ENCODE measurements at regions not wholly inside any gene's neighbourhood (a gene's known extent, or its start where the extent isn't known, plus 50 kb on each side); places are given as distances from the start of the nearest gene placed in this dataset.

GRCh38 chr2:71778514-71778913, 325.2 kb downstream of the DYSF start:
- Histone ChIP-seq H3K9ac (replicated peaks in 1 of 4; ENCODE audit: extremely low read depth in 1 of 4, low read depth in 3 of 4, low read length in 3 of 4) (no peak overlapping the region), H4K8ac (ENCODE audit: extremely low read depth, insufficient read depth, low read length) (no peak overlapping the region), H3K18ac (ENCODE audit: extremely low read depth, low read length) (no peak overlapping the region), H3K9me3 (ENCODE audit: insufficient read depth in 2 of 2, low read depth in 1 of 2, low read length in 1 of 2) (no peaks in the 10 kb centered on the region), H2BK20ac (ENCODE audit: low read length) (no peak overlapping the region), H3K79me2 (ENCODE audit: control insufficient read depth in 1 of 2, insufficient read depth in 2 of 2, low read length in 2 of 2) (no peaks in the 10 kb centered on the region), H2BK5ac (ENCODE audit: low read depth, low read length) (no peak overlapping the region), H3K79me1 (ENCODE audit: low read depth, low read length) (no peaks in the 10 kb centered on the region), H3K23ac (ENCODE audit: insufficient read length) (no peak overlapping the region), H3K36me3 (ENCODE audit: control insufficient read depth in 2 of 4, insufficient read depth in 4 of 4, low read length in 3 of 4) (no peaks in the 10 kb centered on the region), H2AK5ac (ENCODE audit: low read depth, low read length) (no peak overlapping the region), H3K27ac (ENCODE audit: low read depth, low read length) (no peak overlapping the region), H3K4me2 (ENCODE audit: insufficient read depth in 1 of 2, low read depth in 2 of 2, low read length in 2 of 2) (no peak overlapping the region), H3K4ac (replicated peaks; ENCODE audit: insufficient read length, low read depth, low read length) (no peak overlapping the region), H3K27me3 (replicated peaks in 1 of 4; ENCODE audit: control insufficient read depth in 3 of 4, extremely low read depth in 1 of 4, insufficient read depth in 3 of 4, low read length in 3 of 4) (no peaks in the 10 kb centered on the region), H3K56ac (replicated peaks; ENCODE audit: insufficient read length, low read depth, low read length) (no peak overlapping the region), H3K4me3 (ENCODE audit: extremely low read depth in 1 of 4, insufficient read depth in 2 of 4, low read depth in 3 of 4, low read length in 4 of 4) (no peak overlapping the region), H2BK12ac (ENCODE audit: low read depth, low read length) (no peak overlapping the region), H4K5ac (ENCODE audit: insufficient read length, low read depth, low read length) (no peak overlapping the region), H3K23me2 (ENCODE audit: low read depth, low read length) (no peaks in the 10 kb centered on the region; the same call in 1 of the 2 replicates), H4K20me1 (replicated peaks in 1 of 2; ENCODE audit: control insufficient read depth in 1 of 2, insufficient read depth in 2 of 2, low read length in 2 of 2) (no peaks in the 10 kb centered on the region), H4K91ac (replicated peaks; ENCODE audit: insufficient read length, low read length) (no peak overlapping the region), H3K14ac (ENCODE audit: insufficient read length) (no peak overlapping the region), H2AFZ (ENCODE audit: low read length) (no peak overlapping the region), H2BK15ac (ENCODE audit: low read length) (no peak overlapping the region), H2BK120ac (replicated peaks; ENCODE audit: low read depth, low read length) (no peak overlapping the region), H3K4me1 (replicated peaks in 1 of 4; ENCODE audit: control insufficient read depth in 3 of 4, insufficient read depth in 4 of 4, low read length in 3 of 4) (no peaks in the 10 kb centered on the region)
- CTCF ChIA-PET (ENCODE audit: partially characterized antibody) = interaction anchor here (0.9 to 8.0 kb wide), 11 partner anchors 12 to 968 kb away, joined by 3 to 107 read pairs (median 4); no protein-coding TSS in a partner anchor
- DNase-seq (ENCODE audit: low read depth in 1 of 2, low spot score in 2 of 2) (no peak), FAIRE-seq (no peak)
- 54% methylated on average over 2 of the region's 2 CpGs; no CpG with 5 or more reads in 1 of the 2 experiments for WGBS, 2 experiments (ENCODE audit: extremely low coverage in 1 of 2, insufficient coverage in 1 of 2, insufficient read length in 1 of 2, insufficient replicate concordance in 2 of 2, low coverage in 1 of 2, low lambda C conversion rate in 2 of 2, missing lambda C conversion rate in 1 of 2)
- POLR2A ChIA-PET (ENCODE audit: partially characterized antibody) = no interaction called here
- TF ChIP-seq E2F6 (IDR thresholded peaks at IDR 0.05) (peak; percentile 69), CHD1 (IDR thresholded peaks at IDR 0.05; ENCODE audit: low read depth, low read length) (no peak), FOSL1 (IDR thresholded peaks at IDR 0.05; ENCODE audit: insufficient read depth, low read depth, low read length) (no peak)
